ENCODE measurements at regions not wholly inside any gene's neighbourhood (a gene's known extent, or its start where the extent isn't known, plus 50 kb on each side); places are given as distances from the start of the nearest gene placed in this dataset.

DNA sequence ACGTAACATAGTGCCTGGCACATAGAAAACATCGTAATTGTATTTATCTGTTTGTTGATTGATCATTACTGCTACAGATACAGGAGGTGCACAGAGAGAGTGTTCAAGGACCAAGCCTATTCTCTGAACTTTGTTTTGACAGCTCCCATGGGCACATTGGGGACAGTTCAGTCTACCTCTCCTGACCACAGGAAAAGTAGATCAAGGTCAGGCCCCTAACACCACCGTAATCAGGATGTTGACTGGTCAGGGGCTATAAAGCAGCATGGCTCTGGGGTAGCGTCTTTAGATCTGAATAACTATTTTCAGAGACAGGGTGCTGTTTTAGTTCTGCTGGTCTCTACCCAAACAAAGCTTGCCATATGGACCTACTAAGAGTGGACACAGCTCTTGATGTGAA is 223.1 kb upstream of the IRF2BP2 start:
- Histone ChIP-seq H3K9me3 (ENCODE audit: control insufficient read depth in 1 of 2, insufficient read depth in 1 of 2, low read depth in 1 of 2, low read length in 2 of 2) (no peaks in the 10 kb centered on the region), H3K9ac (ENCODE audit: low read length) (no peak overlapping the region), H4K20me1 (ENCODE audit: insufficient read depth) (no peaks in the 10 kb centered on the region), H3K27me3 (ENCODE audit: insufficient read depth, low read length) (peaks cover 4% of the 10 kb centered on the region; the same call in 1 of the 2 replicates), H3K36me3 (ENCODE audit: control insufficient read depth in 1 of 2, insufficient read depth in 2 of 2, low read length in 2 of 2) (no peaks in the 10 kb centered on the region), H3K9me2 (ENCODE audit: insufficient read depth) (no peaks in the 10 kb centered on the region), H3K27ac (ENCODE audit: low read depth, low read length) (no peak overlapping the region), H3K4me3 (replicated peaks in 1 of 2; ENCODE audit: low read depth in 1 of 2, low read length in 2 of 2) (no peak overlapping the region), H3K4me1 (ENCODE audit: control insufficient read depth in 1 of 2, insufficient read depth in 2 of 2, low read length in 2 of 2) (no peaks in the 10 kb centered on the region), H3K4me2 (ENCODE audit: low read length) (no peak overlapping the region), H2AFZ (ENCODE audit: low read depth, low read length, poor library complexity, severe bottlenecking) (no peak overlapping the region), H3K79me2 (ENCODE audit: insufficient read depth, low read length) (no peaks in the 10 kb centered on the region)
- ChIA-PET POLR2A (no interaction called here), RAD21 (ENCODE audit: low non-redundant PET in 1 of 2, low total read pairs in 2 of 2, uncharacterized antibody in 2 of 2, unreplicated experiment in 2 of 2) (no interaction called here), CTCF (no interaction called here)
- no peak for DNase-seq (ENCODE audit: low read depth, low spot score)
- BruUV-seq (replicated peaks): no TSS peak
- TF ChIP-seq POLR2AphosphoS5 (IDR thresholded peaks at IDR 0.05; ENCODE audit: low read depth, low read length): no peak
- TF ChIP-seq CBX3 (IDR thresholded peaks at IDR 0.05; ENCODE audit: low read depth): no peak
- TF ChIP-seq ATF3 (IDR thresholded peaks at IDR 0.05): no peak
- no peak for TF ChIP-seq SRF (IDR thresholded peaks at IDR 0.05; ENCODE audit: low read depth)
- TF ChIP-seq, protein P1, sequence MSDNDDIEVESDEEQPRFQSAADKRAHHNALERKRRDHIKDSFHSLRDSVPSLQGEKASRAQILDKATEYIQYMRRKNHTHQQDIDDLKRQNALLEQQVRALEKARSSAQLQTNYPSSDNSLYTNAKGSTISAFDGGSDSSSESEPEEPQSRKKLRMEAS (IDR thresholded peaks at IDR 0.05): no peak
- no peak for TF ChIP-seq ZNF274 (IDR thresholded peaks at IDR 0.05; ENCODE audit: low read depth, low read length)
- TF ChIP-seq CTCF (IDR thresholded peaks at IDR 0.05 in 2 of 3, conservative IDR thresholded peaks at IDR 0.05 in 1 of 3; ENCODE audit: borderline replicate concordance in 1 of 3, insufficient read depth in 1 of 3, low read depth in 2 of 3, low read length in 2 of 3): no peak
- TF ChIP-seq CEBPB (IDR thresholded peaks at IDR 0.05; ENCODE audit: low read depth): no peak
- no peak for TF ChIP-seq EZH2 (IDR thresholded peaks at IDR 0.05)
- TF ChIP-seq SP1 (IDR thresholded peaks at IDR 0.05; ENCODE audit: low read depth): no peak
- TF ChIP-seq RAD21 (IDR thresholded peaks at IDR 0.05; ENCODE audit: low read depth): no peak
- ATAC-seq: no peak
- intact Hi-C loops (cut with micrococcal nuclease): no loop called here
